ENCODE measurements at regions not wholly inside any gene's neighbourhood (a gene's known extent, or its start where the extent isn't known, plus 50 kb on each side); places are given as distances from the start of the nearest gene placed in this dataset.

DNA sequence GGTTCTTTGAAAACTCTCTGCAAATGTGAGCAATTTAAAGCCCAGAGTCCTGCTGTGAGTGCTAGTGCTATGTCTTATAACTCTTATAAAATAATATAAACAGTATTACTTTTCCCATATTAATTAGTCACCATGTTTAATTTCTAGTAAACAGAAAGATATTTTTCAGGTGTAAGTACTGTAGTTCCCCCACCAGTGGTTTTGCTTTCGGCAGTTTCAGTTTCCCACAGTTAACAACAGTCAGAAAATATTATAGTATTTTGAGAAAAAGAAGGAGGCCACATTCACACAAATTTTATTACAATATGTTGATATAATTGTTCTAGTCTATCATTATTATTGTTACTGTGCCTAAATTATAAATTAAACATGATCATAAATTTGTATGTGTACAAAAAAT, 800.5 kb downstream of the LRFN5 start:
- no peaks in the 10 kb centered on the region for H3K27me3 ChIP-seq (replicated peaks in 1 of 7)
- H3K36me3 ChIP-seq: no peaks in the 10 kb centered on the region
- intact Hi-C loops (cut with DNase I; ENCODE audit: low total_unique reads): no loop called here
- no peak for DNase-seq
- no peaks in the 10 kb centered on the region for H3K4me1 ChIP-seq
- no peak overlapping the region for H3K4me3 ChIP-seq
- WGBS, 5 donors: 61 to 71% (median 68%) methylated on average over 1 of the region's 1 CpG
- no peak for TF ChIP-seq POLR2AphosphoS5 (IDR thresholded peaks at IDR 0.05)
- no peak for TF ChIP-seq POLR2A (IDR thresholded peaks at IDR 0.05)
- TF ChIP-seq CTCF (IDR thresholded peaks at IDR 0.05 in 8 of 11, conservative IDR thresholded peaks at IDR 0.05 in 3 of 11): no peak
- H3K9me3 ChIP-seq: no peaks in the 10 kb centered on the region
- H3K27ac ChIP-seq: no peak overlapping the region

DNA sequence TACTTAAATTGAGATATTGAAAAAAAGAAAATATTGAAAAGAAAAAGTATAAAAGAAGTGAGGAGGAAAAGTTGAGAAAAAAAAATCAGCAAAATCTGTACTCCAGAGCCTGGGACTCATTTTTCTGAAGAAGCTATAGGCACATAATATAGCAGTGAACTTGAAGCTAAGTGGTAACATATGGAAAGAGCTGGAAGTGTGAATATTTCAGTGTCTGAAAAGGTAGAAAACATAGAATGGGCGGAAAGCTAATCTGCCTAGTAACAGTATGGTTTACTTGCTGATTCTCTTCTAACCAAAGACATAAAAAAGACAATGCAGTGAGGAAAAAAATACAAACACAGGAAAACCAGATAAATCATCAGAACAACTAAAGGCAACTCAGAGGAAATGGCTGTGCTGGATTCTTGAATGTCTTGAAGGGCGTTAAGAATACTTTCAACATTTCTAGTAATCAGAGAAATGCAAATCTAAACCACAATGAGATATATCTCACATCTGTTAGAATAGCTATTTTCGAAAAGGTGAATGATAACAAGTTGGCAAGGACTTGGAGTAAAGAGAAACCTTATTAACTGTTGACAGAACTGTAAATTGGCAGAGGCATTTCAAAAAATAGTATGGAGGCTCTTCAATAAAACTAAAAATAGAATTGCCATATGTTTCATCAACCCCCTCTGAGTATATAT, 784.6 kb downstream of the LRFN5 start:
- intact Hi-C loops (cut with DNase I; ENCODE audit: low total_unique reads): no loop called here
- no peak for TF ChIP-seq POLR2A (IDR thresholded peaks at IDR 0.05)
- no peak for TF ChIP-seq POLR2AphosphoS5 (IDR thresholded peaks at IDR 0.05)
- TF ChIP-seq CTCF (IDR thresholded peaks at IDR 0.05 in 8 of 11, conservative IDR thresholded peaks at IDR 0.05 in 3 of 11): no peak
- 36 to 53% (median 41%) methylated on average over 3 of the region's 3 CpGs for WGBS, 5 donors
- Histone ChIP-seq H3K4me1 (no peaks in the 10 kb centered on the region), H3K36me3 (no peaks in the 10 kb centered on the region), H3K27ac (no peak overlapping the region), H3K27me3 (replicated peaks in 1 of 7) (no peaks in the 10 kb centered on the region), H3K4me3 (no peak overlapping the region), H3K9me3 (no peaks in the 10 kb centered on the region)
- DNase-seq: no peak

DNA sequence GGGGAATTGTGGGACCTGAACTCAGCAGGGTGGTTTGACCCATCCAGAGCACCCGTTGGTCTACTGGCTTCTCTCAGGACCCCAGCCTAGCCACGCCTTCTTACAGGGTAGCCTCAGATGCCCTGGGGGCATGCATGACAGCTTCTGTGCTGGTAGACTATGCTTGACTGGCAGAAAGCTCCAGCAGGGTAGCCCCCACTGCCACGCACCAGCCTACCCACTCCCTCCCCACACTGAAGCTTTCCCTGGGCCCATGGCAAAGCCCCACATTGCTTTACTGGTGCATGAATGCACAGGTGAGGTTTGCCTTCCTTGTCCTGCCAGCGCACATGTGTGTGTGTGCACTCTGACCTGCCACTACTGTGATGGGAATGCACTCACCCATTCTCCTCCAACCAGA, 772.2 kb downstream of the LRFN5 start:
- Histone ChIP-seq H3K4me1 (no peaks in the 10 kb centered on the region), H3K9me3 (no peaks in the 10 kb centered on the region), H3K36me3 (no peaks in the 10 kb centered on the region), H3K4me3 (no peak overlapping the region), H3K27ac (no peak overlapping the region), H3K27me3 (replicated peaks in 1 of 7) (no peaks in the 10 kb centered on the region)
- no peak for TF ChIP-seq CTCF (IDR thresholded peaks at IDR 0.05 in 8 of 11, conservative IDR thresholded peaks at IDR 0.05 in 3 of 11)
- no peak for TF ChIP-seq POLR2AphosphoS5 (IDR thresholded peaks at IDR 0.05)
- no peak for TF ChIP-seq POLR2A (IDR thresholded peaks at IDR 0.05)
- intact Hi-C loops (cut with DNase I; ENCODE audit: low total_unique reads): no loop called here
- peak; percentile 41 for DNase-seq
- WGBS, 5 donors: 81 to 92% (median 83%) methylated on average over 2 to 4 of the region's 4 CpGs

DNA sequence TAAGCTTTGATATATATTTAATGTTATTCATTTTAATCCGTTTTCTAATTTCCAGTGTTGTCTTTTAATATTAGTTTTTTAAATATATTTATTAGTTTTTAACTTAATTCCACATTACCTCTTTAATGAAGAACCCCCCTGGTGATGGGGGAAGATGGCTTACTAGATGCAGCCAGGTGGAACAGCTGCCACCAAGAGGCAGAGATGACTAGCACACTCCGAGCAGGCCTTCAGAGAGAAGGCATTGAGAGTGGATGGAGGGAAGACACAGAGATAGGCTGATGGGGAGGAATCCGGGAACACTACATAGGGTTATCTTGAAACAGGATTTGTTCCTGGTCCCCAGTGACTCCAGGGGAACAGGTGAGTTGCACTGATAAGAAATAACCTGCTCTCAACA, 771.6 kb downstream of the LRFN5 start:
- Histone ChIP-seq H3K4me3 (no peak overlapping the region), H3K27ac (no peak overlapping the region), H3K36me3 (no peaks in the 10 kb centered on the region), H3K4me1 (no peaks in the 10 kb centered on the region), H3K9me3 (no peaks in the 10 kb centered on the region), H3K27me3 (replicated peaks in 1 of 7) (no peaks in the 10 kb centered on the region)
- no peak for DNase-seq
- no peak for TF ChIP-seq POLR2AphosphoS5 (IDR thresholded peaks at IDR 0.05)
- TF ChIP-seq POLR2A (IDR thresholded peaks at IDR 0.05): no peak
- no peak for TF ChIP-seq CTCF (IDR thresholded peaks at IDR 0.05 in 8 of 11, conservative IDR thresholded peaks at IDR 0.05 in 3 of 11)
- WGBS, 5 donors: 78 to 94% (median 85%) methylated on average over 3 of the region's 3 CpGs
- intact Hi-C loops (cut with DNase I; ENCODE audit: low total_unique reads): no loop called here

All from spleen (tissue), 11 donors.